Caco-2 (cell line): ENCODE measurements at regions not wholly inside any gene's neighbourhood (a gene's known extent, or its start where the extent isn't known, plus 50 kb on each side); places are given as distances from the start of the nearest gene placed in this dataset.

Experiments used
- BruUV-seq: library from RNA; stranded (reverse); fragments of 400-500 nt; replicated peaks from 2 replicates; lab custom pipeline; 2021; lab: Mats Ljungman, UMichigan
- CTCF ChIA-PET: fragments of 300-600 bp; sonication (Branson Sonifier 250); formaldehyde crosslinking; loops from one replicate; lab custom pipeline; 2022; ENCODE audit warnings: antibody characterized with exemption; lab: Charles Lee
- POLR2A ChIA-PET: fragments of 300-600 bp; sonication (Branson Sonifier 250); formaldehyde crosslinking; loops from one replicate; lab custom pipeline; 2022; ENCODE audit warnings: antibody characterized with exemption; lab: Charles Lee
- DNase-seq, 2 experiments: peaks; one replicate each; pipeline versions ENCODE4 v3.0.0 to v3.0.0-alpha.2; 2020 to 2022
- H3K27me3 ChIP-seq: replicated peaks from 2 replicates; pipeline ENCODE4 v1.6.0; 2011; ENCODE audit warnings: low read length; ENCODE audit not compliant: control insufficient read depth, insufficient read depth
- H3K36me3 ChIP-seq: 2 replicates; pipeline ENCODE4 v1.5.1; 2011; ENCODE audit warnings: low read length; ENCODE audit not compliant: control insufficient read depth, insufficient read depth
- H3K4me1 ChIP-seq: fragments of 250-450 bp; sonication (Bioruptor Pico); 2 replicates; pipeline ENCODE4 v1.5.1; 2020; ENCODE audit warnings: mild to moderate bottlenecking
- H3K4me3 ChIP-seq: 2 replicates; pipeline ENCODE4 v1.5.1; 2011; ENCODE audit warnings: low read depth, mild to moderate bottlenecking, control low read depth, low read length
- H3K9me3 ChIP-seq: fragments of 250-450 bp; sonication (Bioruptor Pico); 2 replicates; pipeline ENCODE4 v1.5.1; 2020; ENCODE audit warnings: mild to moderate bottlenecking, moderate library complexity
- H3K27ac Mint-ChIP-seq: one replicate; pipeline ENCODE4 v1.8.0; 2022; ENCODE audit warnings: mixed read lengths; ENCODE audit not compliant: unreplicated experiment
- H3K27me3 Mint-ChIP-seq: one replicate; pipeline ENCODE4 v1.8.0; 2022; ENCODE audit warnings: mixed read lengths; ENCODE audit not compliant: insufficient read depth, unreplicated experiment
- H3K36me3 Mint-ChIP-seq: one replicate; pipeline ENCODE4 v1.8.0; 2022; ENCODE audit warnings: mild to moderate bottlenecking, mixed read lengths; ENCODE audit not compliant: insufficient read depth, unreplicated experiment
- H3K4me1 Mint-ChIP-seq: one replicate; pipeline ENCODE4 v1.8.0; 2022; ENCODE audit warnings: low read depth, mixed read lengths; ENCODE audit not compliant: unreplicated experiment
- H3K4me3 Mint-ChIP-seq: one replicate; pipeline ENCODE4 v1.8.0; 2022; ENCODE audit warnings: mild to moderate bottlenecking, moderate library complexity, mixed read lengths; ENCODE audit not compliant: unreplicated experiment
- H3K9me3 Mint-ChIP-seq: one replicate; pipeline ENCODE4 v1.8.0; 2022; ENCODE audit warnings: mixed read lengths; ENCODE audit not compliant: unreplicated experiment
- intact Hi-C: fragments of 100-400 bp; cut with micrococcal nuclease; formaldehyde crosslinking; loops from one replicate; pipeline ENCODE4 v1.10.0; 2022; ENCODE audit not compliant: unreplicated experiment
- TF ChIP-seq, protein P1 (sequence below), 2 experiments: fragments of 200-600 bp in 1 of 2; IDR thresholded peaks; 1 replicate in 1 of 2; 2 replicates in 1 of 2; pipeline versions ENCODE4 v1.5.1 to v1.8.0; 2011 to 2022; ENCODE audit warnings: antibody characterized with exemption in 1 of 2, control low read depth in 1 of 2, inconsistent platforms in 1 of 2, low read depth in 1 of 2, low read length in 1 of 2, mild to moderate bottlenecking in 1 of 2, moderate library complexity in 1 of 2; ENCODE audit not compliant: insufficient read depth in 1 of 2, severe bottlenecking in 1 of 2, unreplicated experiment in 1 of 2

DNA sequence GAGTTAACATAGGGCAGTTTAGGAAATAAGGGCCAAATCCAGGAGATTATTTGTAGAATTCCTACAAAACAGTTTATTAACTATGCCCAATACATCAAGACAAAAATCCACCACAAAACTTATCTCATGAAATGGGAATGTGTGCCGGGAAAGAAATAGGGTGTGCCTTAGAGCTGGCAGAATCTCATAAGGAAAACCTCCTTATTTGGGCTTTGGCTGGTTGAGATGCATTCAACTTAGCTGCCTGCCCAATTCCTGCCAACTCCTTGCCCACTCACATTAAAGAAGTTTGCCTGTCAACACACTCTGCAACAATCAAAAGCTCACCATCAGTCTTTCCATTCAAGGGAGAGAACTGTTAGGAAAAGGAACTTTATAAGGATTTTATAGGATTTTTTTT lies 500.6 kb downstream of the SATB2 start:
- intact Hi-C loops: no loop called here
- no peaks in the 10 kb centered on the region for H3K36me3 ChIP-seq
- no peaks in the 10 kb centered on the region for H3K27me3 ChIP-seq
- Mint-ChIP-seq H3K27me3 (no peaks in the 10 kb centered on the region), H3K9me3 (no peaks in the 10 kb centered on the region), H3K27ac (no peak overlapping the region), H3K4me1 (peaks cover 6% of the 10 kb centered on the region), H3K36me3 (no peaks in the 10 kb centered on the region), H3K4me3 (no peak overlapping the region)
- TF ChIP-seq, protein P1, sequence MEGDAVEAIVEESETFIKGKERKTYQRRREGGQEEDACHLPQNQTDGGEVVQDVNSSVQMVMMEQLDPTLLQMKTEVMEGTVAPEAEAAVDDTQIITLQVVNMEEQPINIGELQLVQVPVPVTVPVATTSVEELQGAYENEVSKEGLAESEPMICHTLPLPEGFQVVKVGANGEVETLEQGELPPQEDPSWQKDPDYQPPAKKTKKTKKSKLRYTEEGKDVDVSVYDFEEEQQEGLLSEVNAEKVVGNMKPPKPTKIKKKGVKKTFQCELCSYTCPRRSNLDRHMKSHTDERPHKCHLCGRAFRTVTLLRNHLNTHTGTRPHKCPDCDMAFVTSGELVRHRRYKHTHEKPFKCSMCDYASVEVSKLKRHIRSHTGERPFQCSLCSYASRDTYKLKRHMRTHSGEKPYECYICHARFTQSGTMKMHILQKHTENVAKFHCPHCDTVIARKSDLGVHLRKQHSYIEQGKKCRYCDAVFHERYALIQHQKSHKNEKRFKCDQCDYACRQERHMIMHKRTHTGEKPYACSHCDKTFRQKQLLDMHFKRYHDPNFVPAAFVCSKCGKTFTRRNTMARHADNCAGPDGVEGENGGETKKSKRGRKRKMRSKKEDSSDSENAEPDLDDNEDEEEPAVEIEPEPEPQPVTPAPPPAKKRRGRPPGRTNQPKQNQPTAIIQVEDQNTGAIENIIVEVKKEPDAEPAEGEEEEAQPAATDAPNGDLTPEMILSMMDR (IDR thresholded peaks at IDR 0.05; ENCODE audit: insufficient read depth in 1 of 2, low read depth in 1 of 2, low read length in 1 of 2, severe bottlenecking in 1 of 2, unreplicated experiment in 1 of 2): no peak
- POLR2A ChIA-PET: no interaction called here
- H3K4me1 ChIP-seq: no peaks in the 10 kb centered on the region
- CTCF ChIA-PET: no interaction called here
- DNase-seq: no peak
- no peaks in the 10 kb centered on the region for H3K9me3 ChIP-seq
- no peak overlapping the region for H3K4me3 ChIP-seq
- BruUV-seq: no TSS peak

DNA sequence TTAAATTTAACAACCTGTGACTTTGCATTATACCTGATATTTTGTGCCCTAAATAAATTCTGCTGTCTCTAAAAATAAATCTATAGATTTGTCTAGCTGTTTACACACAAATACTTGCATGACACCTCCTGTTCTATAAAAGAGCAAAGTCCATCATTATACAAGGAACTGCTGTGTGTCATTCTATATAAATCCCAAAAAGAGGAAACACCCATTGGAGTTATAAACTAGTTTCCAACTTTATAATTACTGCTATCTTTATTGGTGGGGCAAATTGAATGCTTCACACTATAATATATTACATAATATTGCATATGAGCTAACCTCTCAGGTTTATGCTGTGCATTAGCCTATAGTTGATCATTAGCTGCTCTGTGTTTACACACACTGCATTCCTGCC lies 504.4 kb downstream of the SATB2 start:
- CTCF ChIA-PET: no interaction called here
- H3K4me1 ChIP-seq: no peaks in the 10 kb centered on the region

DNA sequence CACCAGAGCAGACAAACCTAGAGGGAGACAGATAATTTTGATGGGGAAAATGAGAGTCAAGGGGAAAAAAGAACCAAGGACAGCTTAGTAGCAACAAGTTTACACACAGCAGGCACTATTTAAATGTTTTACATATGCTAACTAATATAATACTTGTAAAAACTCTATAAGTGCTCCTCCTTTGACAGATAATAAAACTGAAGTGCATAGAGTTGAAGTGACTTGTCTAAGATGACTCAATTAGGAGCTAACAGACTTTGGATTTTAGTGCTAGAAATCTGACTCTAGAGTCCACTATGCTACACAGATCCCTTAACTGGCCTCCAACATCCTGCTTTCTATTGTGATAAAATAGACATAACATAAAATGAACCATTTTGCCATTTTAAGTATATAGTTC lies 506.9 kb downstream of the SATB2 start:
- Mint-ChIP-seq H3K9me3 (no peaks in the 10 kb centered on the region), H3K36me3 (no peaks in the 10 kb centered on the region), H3K27me3 (no peaks in the 10 kb centered on the region), H3K4me1 (peaks cover 6% of the 10 kb centered on the region), H3K27ac (no peak overlapping the region), H3K4me3 (no peak overlapping the region)
- Histone ChIP-seq H3K4me1 (no peaks in the 10 kb centered on the region), H3K27me3 (no peaks in the 10 kb centered on the region), H3K4me3 (no peak overlapping the region), H3K9me3 (no peaks in the 10 kb centered on the region), H3K36me3 (no peaks in the 10 kb centered on the region)
- intact Hi-C loops: no loop called here
- TF ChIP-seq, protein P1 (IDR thresholded peaks at IDR 0.05; ENCODE audit: insufficient read depth in 1 of 2, low read depth in 1 of 2, low read length in 1 of 2, severe bottlenecking in 1 of 2, unreplicated experiment in 1 of 2): no peak
- POLR2A ChIA-PET: no interaction called here
- CTCF ChIA-PET: no interaction called here
- DNase-seq: no peak
- no TSS peak for BruUV-seq

More for the DNA sequence above, 504.4 kb downstream of the SATB2 start:
- no peaks in the 10 kb centered on the region for H3K9me3 ChIP-seq
- no peak overlapping the region for H3K4me3 ChIP-seq
- no peak for DNase-seq
- intact Hi-C loops: no loop called here
- POLR2A ChIA-PET: no interaction called here
- Mint-ChIP-seq H3K27me3 (no peaks in the 10 kb centered on the region), H3K4me3 (no peak overlapping the region), H3K27ac (no peak overlapping the region), H3K9me3 (no peaks in the 10 kb centered on the region), H3K36me3 (no peaks in the 10 kb centered on the region), H3K4me1 (peaks cover 6% of the 10 kb centered on the region)
- H3K27me3 ChIP-seq: no peaks in the 10 kb centered on the region
- H3K36me3 ChIP-seq: no peaks in the 10 kb centered on the region
- BruUV-seq: no TSS peak
- TF ChIP-seq, protein P1 (IDR thresholded peaks at IDR 0.05; ENCODE audit: insufficient read depth in 1 of 2, low read depth in 1 of 2, low read length in 1 of 2, severe bottlenecking in 1 of 2, unreplicated experiment in 1 of 2): no peak
